H7 (cell line): ENCODE measurements at regions not wholly inside any gene's neighbourhood (a gene's known extent, or its start where the extent isn't known, plus 50 kb on each side); places are given as distances from the start of the nearest gene placed in this dataset.

Experiments
- DNase-seq: peaks from one replicate; pipeline ENCODE4 v3.0.0; 2012
- H3K27me3 ChIP-seq: 2 replicates; pipeline ENCODE4 v1.6.0; 2011; ENCODE audit warnings: mild to moderate bottlenecking, low read length; ENCODE audit not compliant: control insufficient read depth, insufficient read depth
- H3K36me3 ChIP-seq: replicated peaks from 2 replicates; pipeline ENCODE4 v1.5.1; 2011; ENCODE audit warnings: low read length; ENCODE audit not compliant: control insufficient read depth, insufficient read depth
- H3K4me3 ChIP-seq: 2 replicates; pipeline ENCODE4 v1.5.1; 2011; ENCODE audit warnings: low read depth, mild to moderate bottlenecking, control low read depth, low read length, moderate library complexity; ENCODE audit not compliant: insufficient read depth

- DNase-seq: no peak
- H3K36me3 ChIP-seq: peaks cover 16% of the 10 kb centered on the region
- no peak overlapping the region for H3K4me3 ChIP-seq
Observed at GRCh38 chr6:37114612-37115011, 55.3 kb upstream of the PIM1 start.

DNA sequence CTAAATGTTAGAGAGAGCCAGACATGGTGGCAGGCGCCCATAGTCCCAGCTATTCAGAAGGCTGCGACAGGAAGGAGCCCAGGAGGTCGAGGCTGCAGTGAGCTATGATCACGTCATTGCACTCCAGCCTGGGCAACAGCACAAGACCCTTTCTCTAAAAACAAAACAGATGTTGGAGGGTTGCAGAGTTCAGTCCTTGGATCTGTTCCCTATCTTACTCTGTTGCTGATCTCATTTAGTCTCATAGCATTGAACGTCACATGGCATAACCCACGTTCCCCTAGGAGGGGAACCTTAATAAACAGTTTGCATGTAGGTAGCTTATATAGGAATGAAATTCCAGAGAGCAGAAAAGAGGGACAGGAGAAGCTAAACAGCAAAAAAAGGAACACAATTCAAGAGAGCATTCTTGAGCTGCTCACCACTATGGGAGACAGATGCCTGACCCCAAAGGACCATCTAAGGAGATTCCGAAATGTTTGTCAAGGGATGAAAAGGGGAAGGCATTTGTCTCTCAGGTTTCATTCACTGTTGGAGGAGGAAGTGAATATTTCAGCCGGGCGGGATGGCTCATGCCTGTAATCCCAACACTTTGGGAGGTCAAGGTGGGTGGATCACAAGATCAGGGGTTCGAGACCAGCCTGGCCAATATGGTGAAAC, 54.6 kb upstream of the PIM1 start:
- Histone ChIP-seq H3K4me3 (no peak overlapping the region), H3K27me3 (no peaks in the 10 kb centered on the region), H3K36me3 (peaks cover 14% of the 10 kb centered on the region)
- no peak for DNase-seq

More at GRCh38 chr6:37114612-37115011, 55.3 kb upstream of the PIM1 start:
- no peaks in the 10 kb centered on the region for H3K27me3 ChIP-seq

GRCh38 chr6:37116326-37116725, 53.6 kb upstream of the PIM1 start:
- H3K4me3 ChIP-seq: no peak overlapping the region
- DNase-seq: no peak
- H3K36me3 ChIP-seq: peaks cover 11% of the 10 kb centered on the region
- no peaks in the 10 kb centered on the region for H3K27me3 ChIP-seq

DNA sequence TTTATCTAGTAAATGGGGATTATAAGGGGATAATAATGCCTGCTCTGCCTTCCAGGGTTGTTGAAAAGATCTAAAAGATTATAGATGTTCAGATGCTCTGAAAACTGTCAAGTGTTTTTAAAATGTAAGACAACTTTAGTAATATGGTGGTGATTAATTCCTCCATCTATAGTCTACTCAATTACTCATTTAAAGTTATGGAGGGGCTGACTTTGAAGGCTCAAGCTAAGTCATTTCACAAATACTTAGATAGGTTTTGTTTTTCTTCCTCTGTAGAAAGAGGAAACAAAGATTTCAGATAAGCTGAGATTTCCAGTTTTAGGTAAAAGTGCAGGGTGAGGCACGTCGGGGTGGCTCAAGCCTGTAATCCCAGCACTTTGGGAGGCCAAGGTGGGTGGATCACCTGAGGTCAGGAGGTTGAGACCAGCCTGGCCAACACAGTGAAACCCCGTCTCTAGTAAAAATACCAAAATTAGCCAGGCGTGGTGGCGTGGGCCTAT, 50.5 kb upstream of the PIM1 start:
- Histone ChIP-seq H3K36me3 (peaks cover 5% of the 10 kb centered on the region), H3K27me3 (no peaks in the 10 kb centered on the region), H3K4me3 (no peak overlapping the region)
- DNase-seq: no peak
